ENCODE measurements at regions not wholly inside any gene's neighbourhood (a gene's known extent, or its start where the extent isn't known, plus 50 kb on each side); places are given as distances from the start of the nearest gene placed in this dataset.

GRCh38 chr11:109347304-109347703, 74.7 kb upstream of the C11orf87 start:
- ChIA-PET POLR2A (no interaction called here), CTCF (interaction anchor here (1.4 kb wide), 1 partner anchor 9 kb away, joined by 3 read pairs; no protein-coding TSS in a partner anchor)
- no peaks in the 10 kb centered on the region for H3K79me2 ChIP-seq (ENCODE audit: insufficient read depth)
- no peak overlapping the region for H2AFZ ChIP-seq (ENCODE audit: low read depth)
- H3K4me3 ChIP-seq (ENCODE audit: low read depth in 2 of 2, low read length in 1 of 2), result no peak overlapping the region
- no peak for TF ChIP-seq ELF1 (IDR thresholded peaks at IDR 0.05)
- no peak overlapping the region for H3K27ac ChIP-seq (ENCODE audit: low read depth in 2 of 2, low read length in 1 of 2)
- no peaks in the 10 kb centered on the region for H4K20me1 ChIP-seq (ENCODE audit: insufficient read depth)
- no peak overlapping the region for H3K4me2 ChIP-seq
- WGBS (ENCODE audit: low lambda C conversion rate), result 88% methylated on average over 2 of the region's 2 CpGs
- H3K4me1 ChIP-seq (ENCODE audit: control insufficient read depth in 1 of 2, insufficient read depth in 2 of 2, low read depth in 1 of 2, low read length in 1 of 2), result peaks cover 0 to 4% of the 10 kb centered on the region in 2 experiments; a peak in 1 of 4 replicates
- no peaks in the 10 kb centered on the region for H3K27me3 ChIP-seq (ENCODE audit: insufficient read depth)
- DNase-seq, result no peak
- H3K9me3 ChIP-seq, result no peaks in the 10 kb centered on the region
- H3K9me2 ChIP-seq, result no peaks in the 10 kb centered on the region
- H3K9ac ChIP-seq, result no peak overlapping the region
- no peaks in the 10 kb centered on the region for H3F3A ChIP-seq (replicated peaks; ENCODE audit: insufficient read depth)
- H3K36me3 ChIP-seq (replicated peaks in 1 of 2; ENCODE audit: control insufficient read depth in 1 of 2, insufficient read depth in 2 of 2, low read length in 1 of 2), result no peaks in the 10 kb centered on the region

- H3K27me3 ChIP-seq (ENCODE audit: insufficient read depth), result no peaks in the 10 kb centered on the region
- H2AFZ ChIP-seq (ENCODE audit: low read depth), result no peak overlapping the region
- CTCF ChIA-PET, result no interaction called here
- no peaks in the 10 kb centered on the region for H3K4me1 ChIP-seq (ENCODE audit: control insufficient read depth in 1 of 2, insufficient read depth in 2 of 2, low read depth in 1 of 2, low read length in 1 of 2)
- H3K4me2 ChIP-seq, result no peak overlapping the region
- no peaks in the 10 kb centered on the region for H3K9me3 ChIP-seq
- H3K79me2 ChIP-seq (ENCODE audit: insufficient read depth), result no peaks in the 10 kb centered on the region
- DNase-seq, result no peak
- no peaks in the 10 kb centered on the region for H3K9me2 ChIP-seq
- 54% methylated on average over 5 of the region's 5 CpGs for WGBS (ENCODE audit: low lambda C conversion rate)
- H3F3A ChIP-seq (replicated peaks; ENCODE audit: insufficient read depth), result no peaks in the 10 kb centered on the region
- no peaks in the 10 kb centered on the region for H4K20me1 ChIP-seq (ENCODE audit: insufficient read depth)
- no peak for TF ChIP-seq USF2 (IDR thresholded peaks at IDR 0.05; ENCODE audit: borderline replicate concordance, low read depth, low read length)
- TF ChIP-seq NFIC (IDR thresholded peaks at IDR 0.05; ENCODE audit: borderline replicate concordance), result no peak
- no peak for TF ChIP-seq RFX5 (IDR thresholded peaks at IDR 0.05; ENCODE audit: low read length)
- TF ChIP-seq IRF3 (IDR thresholded peaks at IDR 0.05; ENCODE audit: low read depth, low read length), result no peak
- no peak for TF ChIP-seq EZH2phosphoT487 (IDR thresholded peaks at IDR 0.05; ENCODE audit: borderline replicate concordance, low read depth)
- TF ChIP-seq JUND (IDR thresholded peaks at IDR 0.05), result no peak
- TF ChIP-seq NRF1 (IDR thresholded peaks at IDR 0.05; ENCODE audit: low read depth, low read length), result no peak
- no peak for TF ChIP-seq SMC3 (IDR thresholded peaks at IDR 0.05; ENCODE audit: low read depth, low read length)
- no peak for TF ChIP-seq FOSL2 (IDR thresholded peaks at IDR 0.05; ENCODE audit: borderline replicate concordance, low read depth)
- no peak overlapping the region for H3K9ac ChIP-seq
- no peaks in the 10 kb centered on the region for H3K36me3 ChIP-seq (replicated peaks in 1 of 2; ENCODE audit: control insufficient read depth in 1 of 2, insufficient read depth in 2 of 2, low read length in 1 of 2)
- H3K27ac ChIP-seq (ENCODE audit: low read depth in 2 of 2, low read length in 1 of 2), result no peak overlapping the region
- no peak overlapping the region for H3K4me3 ChIP-seq (ENCODE audit: low read depth in 2 of 2, low read length in 1 of 2)
- POLR2A ChIA-PET, result no interaction called here
Measured at GRCh38 chr11:109349276-109350080, 72.5 kb upstream of the C11orf87 start.

Data from SK-N-SH (cell line).